ENCODE measurements at regions not wholly inside any gene's neighbourhood (a gene's known extent, or its start where the extent isn't known, plus 50 kb on each side); places are given as distances from the start of the nearest gene placed in this dataset.

DNA sequence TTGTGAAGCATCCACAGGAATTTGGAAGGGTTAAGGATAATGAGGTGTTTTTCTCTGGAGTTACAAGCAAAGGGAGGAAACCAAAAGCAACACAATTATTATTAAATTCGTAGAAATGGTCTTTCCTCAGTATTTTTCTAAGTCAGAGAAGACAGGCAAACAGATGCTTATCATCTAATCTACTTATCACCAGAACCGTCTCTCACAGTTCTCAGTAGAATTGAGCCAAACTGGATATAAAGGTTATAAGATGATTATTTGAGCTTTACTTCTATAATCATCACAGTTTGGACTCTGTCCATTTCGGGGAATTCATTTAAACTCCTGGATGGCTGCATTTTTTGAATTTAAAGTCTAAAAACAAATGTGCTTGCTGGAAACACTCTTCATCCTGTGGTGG lies 245.0 kb downstream of the KCNJ2 start:
- TF ChIP-seq, protein P1, sequence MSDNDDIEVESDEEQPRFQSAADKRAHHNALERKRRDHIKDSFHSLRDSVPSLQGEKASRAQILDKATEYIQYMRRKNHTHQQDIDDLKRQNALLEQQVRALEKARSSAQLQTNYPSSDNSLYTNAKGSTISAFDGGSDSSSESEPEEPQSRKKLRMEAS (IDR thresholded peaks at IDR 0.05): no peak
- TF ChIP-seq TEAD4 (IDR thresholded peaks at IDR 0.05) (no peak), EP300 (IDR thresholded peaks at IDR 0.05; ENCODE audit: borderline replicate concordance) (no peak)
